ENCODE measurements at regions not wholly inside any gene's neighbourhood (a gene's known extent, or its start where the extent isn't known, plus 50 kb on each side); places are given as distances from the start of the nearest gene placed in this dataset.

DNA sequence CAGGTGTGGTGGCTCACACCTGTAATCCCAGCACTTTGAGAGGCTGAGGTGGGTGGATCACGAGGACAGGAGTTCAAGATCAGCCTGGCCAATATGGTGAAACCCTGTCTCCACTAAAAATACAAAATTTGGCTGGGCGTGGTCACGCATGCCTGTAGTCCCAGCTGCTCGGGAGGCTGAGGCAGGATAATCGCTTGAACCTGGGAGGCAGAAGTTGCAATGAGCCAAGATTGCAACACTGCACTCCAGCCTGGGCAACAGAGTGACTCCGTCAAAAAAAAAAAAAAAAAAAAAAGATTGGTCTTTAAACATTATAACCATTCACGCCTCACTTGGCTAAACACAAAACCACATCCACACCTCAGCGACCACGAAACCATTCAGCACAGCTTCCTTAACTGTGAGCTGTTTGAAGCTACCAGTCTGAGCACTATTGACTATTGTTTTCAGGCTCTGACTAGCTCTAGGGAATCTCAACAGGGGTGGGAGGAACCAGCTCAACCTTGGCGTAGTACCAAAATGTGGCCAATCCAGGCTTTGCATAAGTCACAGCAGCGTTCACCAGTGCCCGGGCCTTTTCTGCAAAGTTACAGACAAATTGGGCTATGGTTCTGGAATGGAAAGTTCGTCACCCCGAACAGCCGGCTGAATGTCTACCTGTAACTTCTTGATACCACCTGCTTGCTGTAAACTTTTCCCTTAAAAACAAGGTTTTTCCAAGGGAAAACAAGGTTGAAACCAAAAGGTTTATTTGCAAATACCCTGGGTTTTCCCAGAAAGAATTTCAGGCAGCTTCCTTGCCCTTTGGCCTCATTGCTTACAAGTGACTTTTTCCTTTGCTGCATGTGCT, 73.6 kb upstream of the DHX15 start:
- H3K27me3 Mint-ChIP-seq: peaks cover 15% of the 10 kb centered on the region
- no peak overlapping the region for H3K4me3 Mint-ChIP-seq
- intact Hi-C loops (cut with micrococcal nuclease): no loop called here
- H3K9me3 Mint-ChIP-seq: no peaks in the 10 kb centered on the region
- H3K4me1 Mint-ChIP-seq (ENCODE audit: low read depth): peaks cover 6% of the 10 kb centered on the region
- no peaks in the 10 kb centered on the region for H3K36me3 Mint-ChIP-seq (ENCODE audit: low read depth)
- no peak overlapping the region for H3K27ac Mint-ChIP-seq

DNA sequence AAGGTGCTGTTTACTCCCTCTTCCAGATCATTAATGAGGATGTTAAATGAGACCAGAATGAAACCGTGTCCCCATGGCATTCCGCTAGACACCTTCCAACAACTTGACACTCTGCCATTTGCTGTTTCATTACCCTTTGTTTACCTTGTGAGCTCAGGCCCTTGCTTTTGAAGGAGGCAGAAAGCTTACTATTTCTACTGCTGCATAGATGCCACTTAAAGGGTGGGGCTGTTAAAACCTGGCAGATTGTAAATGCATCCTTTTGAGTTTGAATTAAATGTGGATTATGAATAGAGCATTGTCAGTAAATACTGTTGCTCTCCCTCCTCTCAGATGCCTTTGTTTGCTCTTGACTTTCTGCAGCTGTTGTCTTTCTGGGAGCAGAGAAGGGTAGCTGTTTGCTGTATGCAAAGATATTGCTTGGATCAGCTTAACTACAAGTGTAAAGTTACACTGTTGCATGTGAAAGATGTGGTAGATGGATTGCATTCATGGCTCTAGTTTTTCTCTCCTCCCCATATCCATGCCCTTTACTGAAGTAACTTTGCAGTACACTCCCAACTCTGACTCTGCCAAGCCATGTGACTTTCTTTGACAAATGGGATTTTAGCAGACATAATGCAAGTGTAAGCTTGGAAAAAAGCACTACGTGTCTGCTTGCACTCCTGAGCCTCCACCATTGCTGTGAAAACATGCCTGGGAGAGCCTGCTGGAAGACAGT, 75.0 kb upstream of the DHX15 start:
- Mint-ChIP-seq H3K4me1 (ENCODE audit: low read depth) (peaks cover 6% of the 10 kb centered on the region), H3K9me3 (no peaks in the 10 kb centered on the region), H3K27me3 (peaks cover 20% of the 10 kb centered on the region), H3K4me3 (no peak overlapping the region), H3K36me3 (ENCODE audit: low read depth) (no peaks in the 10 kb centered on the region), H3K27ac (no peak overlapping the region)
- intact Hi-C loops (cut with micrococcal nuclease): no loop called here

- H3K4me1 Mint-ChIP-seq (ENCODE audit: low read depth): peaks cover 6% of the 10 kb centered on the region
- no peak overlapping the region for H3K27ac Mint-ChIP-seq
- peaks cover 22% of the 10 kb centered on the region for H3K27me3 Mint-ChIP-seq
- intact Hi-C loops (cut with micrococcal nuclease): no loop called here
- H3K4me3 Mint-ChIP-seq: no peak overlapping the region
- no peaks in the 10 kb centered on the region for H3K9me3 Mint-ChIP-seq
- no peaks in the 10 kb centered on the region for H3K36me3 Mint-ChIP-seq (ENCODE audit: low read depth)
These were observed 77.7 kb upstream of the DHX15 start for GRCh38 chr4:24662056-24662455.

DNA sequence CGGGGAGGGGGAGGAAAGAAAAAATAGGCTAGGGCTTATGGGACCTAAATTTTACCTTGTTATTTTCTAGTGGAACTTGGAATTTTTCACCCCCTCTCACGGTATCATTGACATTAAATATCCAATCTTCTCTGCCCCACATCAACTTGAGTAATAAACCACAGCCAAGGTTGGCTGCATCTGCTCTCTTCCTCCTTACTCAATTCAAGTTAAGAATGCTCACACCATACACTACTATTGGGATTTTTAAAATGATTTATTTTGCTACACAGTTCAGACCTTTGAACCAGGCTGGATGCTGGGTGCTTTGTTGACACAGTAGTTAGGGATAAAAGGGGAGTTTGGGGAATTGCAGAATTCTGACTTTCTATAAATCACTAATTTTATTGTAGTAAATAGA, 78.2 kb upstream of the DHX15 start:
- peaks cover 22% of the 10 kb centered on the region for H3K27me3 Mint-ChIP-seq

DNA sequence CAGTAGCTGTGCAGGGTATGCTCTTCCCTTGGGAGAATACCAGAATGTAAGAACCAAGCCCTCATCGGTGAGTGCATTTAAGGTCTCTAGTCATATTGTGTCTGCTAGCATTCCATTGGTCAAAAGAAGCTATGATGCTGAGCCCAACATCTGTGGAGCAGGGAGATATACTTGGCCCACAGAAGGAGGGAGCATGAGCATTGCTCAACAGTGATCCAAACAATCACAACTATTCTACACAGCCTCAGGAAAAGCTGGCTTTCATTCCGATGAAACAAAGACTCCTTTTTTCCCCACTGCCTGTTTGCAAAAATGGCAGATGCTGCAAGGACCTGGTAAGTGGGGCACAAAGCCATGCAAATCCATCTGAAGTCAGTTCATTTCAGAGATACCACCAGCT, 80.6 kb upstream of the DHX15 start:
- intact Hi-C loops (cut with micrococcal nuclease): no loop called here
- Mint-ChIP-seq H3K4me3 (no peak overlapping the region), H3K4me1 (ENCODE audit: low read depth) (no peaks in the 10 kb centered on the region), H3K27me3 (peaks cover 13% of the 10 kb centered on the region), H3K9me3 (no peaks in the 10 kb centered on the region), H3K36me3 (ENCODE audit: low read depth) (no peaks in the 10 kb centered on the region), H3K27ac (no peak overlapping the region)

More for the DNA sequence above, 78.2 kb upstream of the DHX15 start:
- intact Hi-C loops (cut with micrococcal nuclease): no loop called here
- Mint-ChIP-seq H3K9me3 (no peaks in the 10 kb centered on the region), H3K4me1 (ENCODE audit: low read depth) (peaks cover 6% of the 10 kb centered on the region), H3K36me3 (ENCODE audit: low read depth) (no peaks in the 10 kb centered on the region), H3K4me3 (no peak overlapping the region), H3K27ac (no peak overlapping the region)

GRCh38 chr4:24666316-24666715, 82.0 kb upstream of the DHX15 start:
- no peaks in the 10 kb centered on the region for H3K36me3 Mint-ChIP-seq (ENCODE audit: low read depth)
- H3K4me3 Mint-ChIP-seq: no peak overlapping the region
- no peaks in the 10 kb centered on the region for H3K4me1 Mint-ChIP-seq (ENCODE audit: low read depth)
- H3K27ac Mint-ChIP-seq: no peak overlapping the region
- intact Hi-C loops (cut with micrococcal nuclease): no loop called here
- H3K27me3 Mint-ChIP-seq: peaks cover 14% of the 10 kb centered on the region
- H3K9me3 Mint-ChIP-seq: no peaks in the 10 kb centered on the region

- H3K4me1 Mint-ChIP-seq (ENCODE audit: low read depth): peaks cover 5% of the 10 kb centered on the region
These were observed 82.6 kb upstream of the DHX15 start for GRCh38 chr4:24666816-24667477.

DNA sequence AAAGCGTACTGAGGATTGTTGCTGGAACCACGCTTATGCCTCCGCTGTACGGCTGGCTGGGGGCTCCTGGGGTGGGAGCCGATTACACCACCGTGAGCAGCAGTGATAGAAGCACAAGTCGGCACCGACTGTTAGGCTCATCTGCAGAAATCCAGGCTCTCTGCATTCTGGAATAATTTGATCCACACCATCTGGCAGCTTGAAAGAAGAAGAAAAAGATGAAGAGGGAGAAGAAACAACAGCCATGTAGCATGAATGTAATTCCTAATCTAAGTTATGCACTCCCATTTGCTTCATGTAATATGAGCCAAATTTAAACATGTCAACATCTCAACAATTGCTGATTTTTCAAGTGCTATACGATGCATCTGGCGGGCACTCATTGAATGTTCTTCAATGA, 84.6 kb upstream of the DHX15 start:
- H3K9me3 Mint-ChIP-seq: no peaks in the 10 kb centered on the region
- H3K4me1 Mint-ChIP-seq (ENCODE audit: low read depth): peaks cover 14% of the 10 kb centered on the region
- H3K27me3 Mint-ChIP-seq: peaks cover 10% of the 10 kb centered on the region
- H3K4me3 Mint-ChIP-seq: no peak overlapping the region
- H3K36me3 Mint-ChIP-seq (ENCODE audit: low read depth): no peaks in the 10 kb centered on the region
- intact Hi-C loops (cut with micrococcal nuclease): no loop called here
- no peak overlapping the region for H3K27ac Mint-ChIP-seq

More at GRCh38 chr4:24666816-24667477, 82.6 kb upstream of the DHX15 start:
- no peak overlapping the region for H3K27ac Mint-ChIP-seq
- no peaks in the 10 kb centered on the region for H3K36me3 Mint-ChIP-seq (ENCODE audit: low read depth)
- H3K9me3 Mint-ChIP-seq: no peaks in the 10 kb centered on the region
- H3K27me3 Mint-ChIP-seq: peaks cover 14% of the 10 kb centered on the region
- no peak overlapping the region for H3K4me3 Mint-ChIP-seq
- intact Hi-C loops (cut with micrococcal nuclease): no loop called here

DNA sequence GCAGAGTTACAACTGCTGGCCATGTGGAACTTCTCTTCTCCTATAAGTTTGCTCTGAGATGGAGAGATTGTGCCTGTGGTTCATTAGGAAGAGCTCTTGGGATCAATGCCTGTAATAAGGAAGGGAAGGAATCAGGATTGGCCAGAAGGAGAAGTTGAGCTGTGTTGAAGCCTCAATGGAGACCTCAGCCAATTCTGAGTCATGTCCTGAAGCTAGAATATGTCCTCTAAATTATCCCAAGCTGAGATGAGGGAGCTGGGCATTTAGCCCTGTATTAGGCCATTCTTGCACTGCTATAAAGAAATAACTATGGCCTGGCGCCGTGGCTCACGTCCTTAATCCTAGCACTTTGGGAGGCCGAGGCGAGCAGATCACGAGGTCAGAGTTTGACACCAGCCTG, 85.4 kb upstream of the DHX15 start:
- Mint-ChIP-seq H3K36me3 (ENCODE audit: low read depth) (no peaks in the 10 kb centered on the region), H3K9me3 (no peaks in the 10 kb centered on the region), H3K4me1 (ENCODE audit: low read depth) (peaks cover 22% of the 10 kb centered on the region), H3K27me3 (peaks cover 9% of the 10 kb centered on the region), H3K4me3 (no peak overlapping the region), H3K27ac (no peak overlapping the region)
- intact Hi-C loops (cut with micrococcal nuclease): no loop called here

DNA sequence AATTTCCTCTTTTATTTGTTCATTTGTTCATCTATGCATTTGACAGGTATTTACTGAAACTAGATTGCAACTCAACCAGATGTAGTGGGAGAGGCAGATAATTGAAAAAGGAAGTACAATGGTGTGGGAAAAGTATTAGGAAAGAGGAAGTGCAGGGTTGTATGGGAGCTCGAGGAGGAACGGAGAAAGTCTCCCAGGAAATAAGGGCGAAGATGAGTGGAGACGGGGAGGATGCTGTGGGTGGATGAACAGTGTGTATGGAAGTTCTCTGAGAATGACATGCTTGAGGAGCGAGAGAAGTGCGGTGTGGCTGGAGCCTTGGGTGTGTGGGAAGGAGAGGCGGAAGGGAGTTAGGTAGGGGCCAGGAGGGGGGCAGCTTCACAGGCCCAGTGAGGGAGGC, 87.5 kb upstream of the DHX15 start:
- H3K9me3 Mint-ChIP-seq: peaks cover 14% of the 10 kb centered on the region
- no peak overlapping the region for H3K27ac Mint-ChIP-seq
- peaks cover 5% of the 10 kb centered on the region for H3K27me3 Mint-ChIP-seq
- no peaks in the 10 kb centered on the region for H3K36me3 Mint-ChIP-seq (ENCODE audit: low read depth)
- peaks cover 23% of the 10 kb centered on the region for H3K4me1 Mint-ChIP-seq (ENCODE audit: low read depth)
- intact Hi-C loops (cut with micrococcal nuclease): no loop called here
- no peak overlapping the region for H3K4me3 Mint-ChIP-seq

DNA sequence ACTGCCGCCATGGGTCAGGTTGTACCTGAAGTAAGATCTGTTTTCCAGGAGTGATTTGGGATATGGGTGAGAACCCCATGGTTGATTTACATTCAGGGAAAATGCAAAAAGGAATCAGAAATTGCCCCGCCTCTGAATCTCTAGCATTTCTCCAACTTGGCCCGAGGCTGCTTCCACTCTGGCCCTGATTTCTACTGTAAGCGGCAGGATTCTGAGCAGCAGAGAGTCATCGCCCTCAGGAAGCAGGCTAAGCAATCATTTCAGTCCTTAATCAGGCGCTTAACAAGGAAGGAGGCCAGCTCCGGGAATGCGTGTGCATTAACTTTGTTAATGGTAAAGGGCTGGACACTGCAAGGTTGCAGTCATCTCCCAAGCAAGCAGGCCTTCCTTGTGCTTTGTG, 88.5 kb upstream of the DHX15 start:
- peaks cover 23% of the 10 kb centered on the region for H3K4me1 Mint-ChIP-seq (ENCODE audit: low read depth)
- no peak overlapping the region for H3K27ac Mint-ChIP-seq
- intact Hi-C loops (cut with micrococcal nuclease): no loop called here
- peaks cover 1% of the 10 kb centered on the region for H3K27me3 Mint-ChIP-seq
- peaks cover 17% of the 10 kb centered on the region for H3K9me3 Mint-ChIP-seq
- no peaks in the 10 kb centered on the region for H3K36me3 Mint-ChIP-seq (ENCODE audit: low read depth)
- H3K4me3 Mint-ChIP-seq: no peak overlapping the region

- H3K27me3 Mint-ChIP-seq: peaks cover 3% of the 10 kb centered on the region
- H3K27ac Mint-ChIP-seq: no peak overlapping the region
- H3K36me3 Mint-ChIP-seq (ENCODE audit: low read depth): no peaks in the 10 kb centered on the region
- no peak overlapping the region for H3K4me3 Mint-ChIP-seq
- intact Hi-C loops (cut with micrococcal nuclease): no loop called here
- peaks cover 23% of the 10 kb centered on the region for H3K4me1 Mint-ChIP-seq (ENCODE audit: low read depth)
- peaks cover 17% of the 10 kb centered on the region for H3K9me3 Mint-ChIP-seq
These were observed 89.9 kb upstream of the DHX15 start for GRCh38 chr4:24674279-24674678.

DNA sequence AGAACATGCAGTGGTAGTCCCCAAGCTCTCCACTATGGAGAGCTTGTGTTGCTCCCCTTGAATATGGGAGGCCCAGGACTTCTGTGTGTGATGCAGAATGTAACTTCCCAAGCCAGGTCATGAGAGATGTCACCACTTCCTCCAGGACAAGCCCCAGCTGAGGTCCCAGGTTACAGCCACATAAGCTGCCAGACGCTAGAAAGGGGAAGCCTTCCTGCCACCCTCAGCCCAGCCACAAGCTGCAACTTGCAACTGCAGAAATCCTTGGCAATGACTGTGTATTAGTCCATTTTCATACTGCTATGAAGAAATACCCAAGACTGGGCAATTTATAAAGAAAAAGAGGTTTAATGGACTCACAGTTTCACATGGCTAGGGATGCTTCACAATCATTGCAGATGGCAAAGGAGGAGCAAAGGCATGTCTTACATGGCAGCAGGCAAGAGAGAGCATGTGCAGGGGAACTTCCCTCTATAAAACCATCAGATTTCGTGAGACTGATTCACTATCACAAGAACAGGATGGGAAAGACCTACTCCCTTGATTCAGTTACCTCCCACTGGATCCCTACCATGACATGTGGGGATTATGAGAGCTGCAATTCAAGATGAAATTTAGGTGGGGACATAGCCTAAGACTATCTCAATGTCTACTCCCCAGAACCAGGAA, 91.5 kb upstream of the DHX15 start:
- Mint-ChIP-seq H3K36me3 (ENCODE audit: low read depth) (no peaks in the 10 kb centered on the region), H3K27ac (no peak overlapping the region), H3K4me1 (ENCODE audit: low read depth) (peaks cover 23% of the 10 kb centered on the region), H3K27me3 (peaks cover 16% of the 10 kb centered on the region), H3K9me3 (peaks cover 17% of the 10 kb centered on the region), H3K4me3 (no peak overlapping the region)
- intact Hi-C loops (cut with micrococcal nuclease): no loop called here

GRCh38 chr4:24677909-24678308, 93.6 kb upstream of the DHX15 start:
- no peaks in the 10 kb centered on the region for H3K36me3 Mint-ChIP-seq (ENCODE audit: low read depth)
- peaks cover 17% of the 10 kb centered on the region for H3K9me3 Mint-ChIP-seq
- H3K27me3 Mint-ChIP-seq: peaks cover 26% of the 10 kb centered on the region
- peaks cover 13% of the 10 kb centered on the region for H3K4me1 Mint-ChIP-seq (ENCODE audit: low read depth)
- no peak overlapping the region for H3K27ac Mint-ChIP-seq
- H3K4me3 Mint-ChIP-seq: no peak overlapping the region
- intact Hi-C loops (cut with micrococcal nuclease): no loop called here

Data from dendritic cell treated with granulocyte-macrophage colony-stimulating factor and Interleukin-4, amounts not matched to agents 40 ng/mL and 50 ng/mL, for 4 days (primary cell).